ENCODE measurements at regions not wholly inside any gene's neighbourhood (a gene's known extent, or its start where the extent isn't known, plus 50 kb on each side); places are given as distances from the start of the nearest gene placed in this dataset.
A peak's percentile ranks its signal among the peaks of the same experiment; 100 is the strongest.

DNA sequence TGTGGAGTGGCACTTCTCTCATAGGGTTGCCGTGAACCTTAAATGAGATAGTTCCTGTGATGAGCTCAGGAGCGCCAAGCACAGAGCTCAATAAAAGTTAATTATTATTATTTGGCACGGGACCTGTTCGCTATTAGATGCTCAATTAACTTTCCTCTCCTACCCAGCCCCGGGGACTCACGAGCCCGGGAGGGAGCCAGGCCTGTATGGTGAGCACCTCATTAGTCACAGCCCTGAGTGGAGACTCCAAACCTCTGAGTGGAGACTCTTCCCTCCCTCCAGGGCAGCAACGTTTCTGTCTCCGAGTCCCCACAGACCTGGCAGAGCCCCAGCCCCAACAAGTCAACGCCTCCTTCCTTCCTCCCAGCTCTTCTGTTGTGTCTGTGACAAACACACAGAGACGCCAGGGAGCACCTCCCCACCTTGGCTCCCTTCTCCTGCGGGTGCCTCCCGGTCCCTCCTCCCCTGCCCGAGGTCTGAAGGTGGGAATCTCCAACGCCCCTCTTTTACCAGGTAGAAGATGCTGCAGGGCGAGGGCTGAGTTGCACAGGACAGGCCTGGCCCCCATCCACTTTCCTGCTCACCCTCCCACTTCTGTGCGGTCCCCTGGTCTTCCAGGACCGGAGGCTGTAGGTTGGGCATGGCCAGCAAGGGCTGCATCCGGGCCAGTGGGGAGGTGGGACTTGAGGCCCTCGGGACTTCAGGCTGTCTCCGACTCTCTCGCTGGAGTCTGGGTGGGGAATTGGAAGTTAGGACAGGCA, 52.7 kb upstream of the ODC1 start:
- no peak overlapping the region for H3K9ac ChIP-seq (ENCODE audit: low read depth in 2 of 2, low read length in 2 of 2)
- H3K4me3 ChIP-seq, result no peak overlapping the region
- H3K27ac ChIP-seq, result no peak overlapping the region
- intact Hi-C loops (cut with DNase I), result no loop called here
- no peaks in the 10 kb centered on the region for H3K9me3 ChIP-seq
- TF ChIP-seq, protein P1, sequence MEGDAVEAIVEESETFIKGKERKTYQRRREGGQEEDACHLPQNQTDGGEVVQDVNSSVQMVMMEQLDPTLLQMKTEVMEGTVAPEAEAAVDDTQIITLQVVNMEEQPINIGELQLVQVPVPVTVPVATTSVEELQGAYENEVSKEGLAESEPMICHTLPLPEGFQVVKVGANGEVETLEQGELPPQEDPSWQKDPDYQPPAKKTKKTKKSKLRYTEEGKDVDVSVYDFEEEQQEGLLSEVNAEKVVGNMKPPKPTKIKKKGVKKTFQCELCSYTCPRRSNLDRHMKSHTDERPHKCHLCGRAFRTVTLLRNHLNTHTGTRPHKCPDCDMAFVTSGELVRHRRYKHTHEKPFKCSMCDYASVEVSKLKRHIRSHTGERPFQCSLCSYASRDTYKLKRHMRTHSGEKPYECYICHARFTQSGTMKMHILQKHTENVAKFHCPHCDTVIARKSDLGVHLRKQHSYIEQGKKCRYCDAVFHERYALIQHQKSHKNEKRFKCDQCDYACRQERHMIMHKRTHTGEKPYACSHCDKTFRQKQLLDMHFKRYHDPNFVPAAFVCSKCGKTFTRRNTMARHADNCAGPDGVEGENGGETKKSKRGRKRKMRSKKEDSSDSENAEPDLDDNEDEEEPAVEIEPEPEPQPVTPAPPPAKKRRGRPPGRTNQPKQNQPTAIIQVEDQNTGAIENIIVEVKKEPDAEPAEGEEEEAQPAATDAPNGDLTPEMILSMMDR (IDR thresholded peaks at IDR 0.05), result no peak
- no peaks in the 10 kb centered on the region for H3K36me3 ChIP-seq
- H3K4me1 ChIP-seq, result no peaks in the 10 kb centered on the region
- no peaks in the 10 kb centered on the region for H3K27me3 ChIP-seq
- DNase-seq, result peak; percentile 14

DNA sequence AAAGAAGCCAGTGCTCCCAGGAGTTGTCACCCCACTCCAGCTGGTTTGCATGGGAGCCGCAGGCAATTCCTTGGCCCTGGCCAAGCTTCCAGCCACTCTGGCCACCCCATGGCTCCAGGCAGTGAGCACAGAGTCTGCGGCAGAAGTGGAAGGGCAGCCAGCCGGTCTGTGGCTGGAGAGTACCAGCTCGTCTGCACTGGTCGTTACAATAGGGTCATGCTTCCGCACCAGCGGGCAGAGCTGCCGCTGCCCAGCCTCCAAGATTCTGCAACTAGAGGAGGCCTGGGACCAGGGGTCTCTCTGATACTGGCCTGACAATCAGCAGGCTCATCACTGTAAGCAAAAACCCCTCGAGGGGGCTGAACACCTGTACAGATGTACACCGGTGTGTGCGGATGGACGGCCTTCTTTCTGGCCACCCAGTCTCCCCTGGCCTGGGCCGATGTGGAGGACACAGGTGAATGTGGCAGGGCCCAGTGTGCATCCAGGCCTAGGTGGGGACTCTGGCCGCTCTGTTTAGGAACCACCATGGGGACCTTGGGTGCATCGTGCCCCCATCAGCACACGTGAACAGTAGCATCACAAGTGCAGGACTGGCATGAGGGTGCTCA, 51.9 kb upstream of the ODC1 start:
- intact Hi-C loops (cut with DNase I), result no loop called here
- peak; percentile 14 for DNase-seq

DNA sequence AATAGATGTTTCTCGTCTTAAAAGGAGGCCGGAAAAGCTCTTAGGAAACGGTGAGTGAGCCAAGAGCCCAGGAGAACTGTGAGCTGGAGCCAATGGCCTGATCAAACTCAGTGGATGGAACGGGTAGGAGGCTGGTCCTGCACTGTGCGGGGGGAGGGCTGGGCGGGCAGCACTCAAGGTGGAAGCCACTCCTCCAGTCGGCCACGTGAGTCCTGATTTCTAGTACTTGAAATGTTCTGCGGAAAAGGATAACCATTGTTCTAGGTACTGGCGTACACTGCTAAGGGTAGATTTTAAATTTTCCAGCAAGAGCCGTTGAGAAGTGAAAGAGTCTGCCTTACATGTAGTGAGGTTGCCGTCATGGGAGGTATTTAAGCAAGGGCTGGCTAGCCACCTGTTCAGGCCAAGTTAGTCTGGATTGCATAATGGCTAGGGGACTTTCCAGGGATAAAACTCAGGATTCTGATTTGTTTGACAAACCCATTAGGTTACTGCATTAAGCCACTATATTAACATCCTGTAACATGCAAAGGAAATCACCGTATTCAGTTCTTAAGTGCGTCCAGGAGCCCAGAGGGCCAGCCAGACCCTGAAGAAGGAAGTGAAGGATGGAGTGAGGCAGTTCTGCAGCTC, 51.3 kb upstream of the ODC1 start:
- intact Hi-C loops (cut with DNase I), result no loop called here

More for the DNA sequence above, 51.9 kb upstream of the ODC1 start:
- Histone ChIP-seq H3K4me1 (no peaks in the 10 kb centered on the region), H3K4me3 (no peak overlapping the region), H3K27ac (no peak overlapping the region), H3K9ac (ENCODE audit: low read depth in 2 of 2, low read length in 2 of 2) (no peak overlapping the region), H3K27me3 (no peaks in the 10 kb centered on the region), H3K9me3 (no peaks in the 10 kb centered on the region), H3K36me3 (no peaks in the 10 kb centered on the region)
- TF ChIP-seq, protein P1 (IDR thresholded peaks at IDR 0.05), result no peak

DNA sequence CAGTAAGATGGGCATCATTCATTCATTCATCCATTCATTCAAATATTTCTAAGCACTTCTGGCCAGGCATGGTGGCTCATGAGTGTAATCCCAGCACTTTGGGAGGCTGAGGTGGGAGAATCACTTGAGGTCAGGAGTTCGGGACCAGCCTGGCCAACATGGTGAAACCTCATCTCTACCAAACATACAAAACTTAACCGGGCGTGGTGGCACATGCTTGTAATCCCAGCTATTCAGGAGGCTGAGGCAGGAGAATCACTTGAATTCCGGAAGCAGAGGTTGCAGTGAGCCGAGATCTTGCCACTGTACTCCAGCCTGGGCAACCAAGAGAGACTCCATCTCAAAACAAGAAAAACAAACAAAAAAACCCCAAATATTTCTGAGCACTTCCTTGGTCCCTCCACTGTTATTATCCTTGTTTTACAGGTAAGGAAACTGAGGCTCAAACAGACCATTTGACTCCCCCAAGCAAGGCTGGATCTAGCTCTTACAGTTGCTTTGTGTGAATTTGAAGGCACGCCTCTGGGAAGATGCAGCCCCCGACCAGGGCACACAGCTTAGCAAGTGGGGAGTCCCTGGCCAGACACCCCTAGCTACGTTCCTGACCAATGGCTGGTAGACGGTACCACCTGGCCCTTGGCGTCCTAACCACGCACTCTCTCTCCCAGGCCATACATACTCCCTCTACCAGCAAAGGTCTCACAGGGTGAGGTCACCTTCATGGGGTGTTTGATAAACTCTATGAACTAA, 50.6 kb upstream of the ODC1 start:
- H3K36me3 ChIP-seq, result no peaks in the 10 kb centered on the region
- DNase-seq, result peak; percentile 15
- TF ChIP-seq, protein P1 (IDR thresholded peaks at IDR 0.05), result no peak
- peaks cover 4% of the 10 kb centered on the region for H3K4me1 ChIP-seq
- H3K9ac ChIP-seq (ENCODE audit: low read depth in 2 of 2, low read length in 2 of 2), result no peak overlapping the region
- no peaks in the 10 kb centered on the region for H3K27me3 ChIP-seq
- no peak overlapping the region for H3K27ac ChIP-seq
- H3K9me3 ChIP-seq, result no peaks in the 10 kb centered on the region
- intact Hi-C loops (cut with DNase I), result no loop called here
- no peak overlapping the region for H3K4me3 ChIP-seq

More for the DNA sequence above, 51.3 kb upstream of the ODC1 start:
- no peaks in the 10 kb centered on the region for H3K4me1 ChIP-seq
- no peak overlapping the region for H3K9ac ChIP-seq (ENCODE audit: low read depth in 2 of 2, low read length in 2 of 2)
- H3K4me3 ChIP-seq, result no peak overlapping the region
- TF ChIP-seq, protein P1 (IDR thresholded peaks at IDR 0.05), result no peak
- H3K36me3 ChIP-seq, result no peaks in the 10 kb centered on the region
- no peaks in the 10 kb centered on the region for H3K27me3 ChIP-seq
- H3K27ac ChIP-seq, result no peak overlapping the region
- H3K9me3 ChIP-seq, result no peaks in the 10 kb centered on the region
- DNase-seq, result no peak

Data from colonic mucosa (tissue), 4 donors.